ENCODE measurements at regions not wholly inside any gene's neighbourhood (a gene's known extent, or its start where the extent isn't known, plus 50 kb on each side); places are given as distances from the start of the nearest gene placed in this dataset.

- no peak overlapping the region for H3K27ac ChIP-seq (ENCODE audit: low read depth, low read length)
- no peak overlapping the region for H4K5ac ChIP-seq (ENCODE audit: low read length)
- no peaks in the 10 kb centered on the region for H3K36me3 ChIP-seq (ENCODE audit: control insufficient read depth, insufficient read depth, low read length)
- DNase-seq: no peak
- no peak overlapping the region for H2AK5ac ChIP-seq (ENCODE audit: low read length)
- H3K27me3 ChIP-seq (ENCODE audit: insufficient read depth, low read length, poor library complexity): no peaks in the 10 kb centered on the region
- H2BK5ac ChIP-seq (ENCODE audit: low read length): no peak overlapping the region
- no peak overlapping the region for H2BK15ac ChIP-seq (replicated peaks; ENCODE audit: low read depth)
- H3K56ac ChIP-seq (ENCODE audit: low read length): no peak overlapping the region
- H3K18ac ChIP-seq (ENCODE audit: low read length): no peak overlapping the region
- H3K79me2 ChIP-seq (ENCODE audit: control insufficient read depth, insufficient read depth, low read length): no peaks in the 10 kb centered on the region
- no peak overlapping the region for H3K4me3 ChIP-seq (ENCODE audit: low read length)
- no peak overlapping the region for H3K4ac ChIP-seq (ENCODE audit: low read depth, low read length)
- H3K4me2 ChIP-seq (ENCODE audit: low read length): no peak overlapping the region
- no peaks in the 10 kb centered on the region for H3K79me1 ChIP-seq (ENCODE audit: low read length)
- H2BK120ac ChIP-seq (ENCODE audit: low read depth, low read length): no peak overlapping the region
- no peak overlapping the region for H4K8ac ChIP-seq (ENCODE audit: low read depth, low read length)
- WGBS (ENCODE audit: extremely low coverage, insufficient coverage, low lambda C conversion rate): 100% methylated on average over 2 of the region's 7 CpGs
- H3K4me1 ChIP-seq (ENCODE audit: control insufficient read depth, low read depth, low read length): no peaks in the 10 kb centered on the region
- no peak overlapping the region for H3K9ac ChIP-seq (ENCODE audit: low read length)
- H3K23ac ChIP-seq (ENCODE audit: low read length): no peak overlapping the region
Observed at GRCh38 chr10:26621243-26621888, 76.1 kb upstream of the PDSS1 start.

DNA sequence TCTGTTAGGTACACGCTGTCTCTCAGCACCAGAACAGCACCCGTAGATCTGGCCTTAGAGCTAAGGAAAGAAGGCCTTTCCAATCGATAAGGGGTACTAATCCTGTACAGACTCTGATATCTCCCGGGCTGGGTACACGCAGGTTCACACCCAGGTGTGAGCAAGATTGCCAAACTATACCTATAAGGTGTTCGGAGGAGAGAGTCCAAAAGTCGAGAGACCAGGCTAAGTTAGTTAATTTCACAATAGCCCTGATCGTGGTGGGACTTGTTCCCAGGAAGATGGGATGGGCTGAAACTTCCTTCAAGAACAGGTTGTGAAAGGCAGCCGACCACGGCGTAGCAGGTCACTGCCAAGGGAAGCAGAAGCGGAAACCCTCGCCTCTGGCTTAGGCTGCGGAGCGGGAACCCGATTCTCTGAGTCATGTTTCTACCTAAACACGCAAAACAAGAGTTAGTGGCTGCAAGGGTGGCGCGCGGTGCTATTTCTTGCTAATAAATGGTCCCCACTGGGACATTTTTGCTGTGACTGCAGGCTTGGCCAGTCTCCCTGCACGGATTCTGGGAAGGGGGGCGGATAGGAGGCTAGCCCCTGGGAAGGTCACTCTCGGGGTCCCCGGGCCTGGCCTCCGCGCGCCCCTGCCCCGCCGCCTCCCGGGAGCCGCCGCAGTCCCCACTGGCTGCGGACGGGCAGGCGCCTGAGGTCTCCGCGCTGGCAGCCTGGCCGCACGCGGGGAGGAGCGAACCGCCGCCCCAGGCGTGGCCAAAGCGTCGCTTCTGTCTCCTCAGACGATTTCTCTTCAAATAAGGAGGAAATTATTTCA is 75.4 kb upstream of the PDSS1 start:
- Histone ChIP-seq H3K79me1 (ENCODE audit: low read length) (no peaks in the 10 kb centered on the region), H3K27ac (ENCODE audit: low read depth, low read length) (no peak overlapping the region), H3K4ac (ENCODE audit: low read depth, low read length) (no peak overlapping the region), H3K4me1 (ENCODE audit: control insufficient read depth, low read depth, low read length) (no peaks in the 10 kb centered on the region), H3K23ac (ENCODE audit: low read length) (no peak overlapping the region), H2BK15ac (replicated peaks; ENCODE audit: low read depth) (no peak overlapping the region), H2BK5ac (ENCODE audit: low read length) (no peak overlapping the region), H3K27me3 (ENCODE audit: insufficient read depth, low read length, poor library complexity) (no peaks in the 10 kb centered on the region), H3K9ac (ENCODE audit: low read length) (peak overlapping the region; percentile 65), H3K4me3 (ENCODE audit: low read length) (peak overlapping the region; percentile 26), H3K56ac (ENCODE audit: low read length) (peak overlapping the region; percentile 75), H4K8ac (ENCODE audit: low read depth, low read length) (no peak overlapping the region), H2BK120ac (ENCODE audit: low read depth, low read length) (no peak overlapping the region), H3K79me2 (ENCODE audit: control insufficient read depth, insufficient read depth, low read length) (no peaks in the 10 kb centered on the region), H3K4me2 (ENCODE audit: low read length) (peak overlapping the region; percentile 83), H4K5ac (ENCODE audit: low read length) (no peak overlapping the region), H2AK5ac (ENCODE audit: low read length) (no peak overlapping the region), H3K18ac (ENCODE audit: low read length) (no peak overlapping the region), H3K36me3 (ENCODE audit: control insufficient read depth, insufficient read depth, low read length) (no peaks in the 10 kb centered on the region)
- peak; percentile 51 for DNase-seq
- no CpG with 5 or more reads among the region's 47 CpGs for WGBS (ENCODE audit: extremely low coverage, insufficient coverage, low lambda C conversion rate)

- H3K56ac ChIP-seq (ENCODE audit: low read length): no peak overlapping the region
- no peak overlapping the region for H2BK120ac ChIP-seq (ENCODE audit: low read depth, low read length)
- no peaks in the 10 kb centered on the region for H3K36me3 ChIP-seq (ENCODE audit: control insufficient read depth, insufficient read depth, low read length)
- no CpG with 5 or more reads among the region's 7 CpGs for WGBS (ENCODE audit: extremely low coverage, insufficient coverage, low lambda C conversion rate)
- no peaks in the 10 kb centered on the region for H3K4me1 ChIP-seq (ENCODE audit: control insufficient read depth, low read depth, low read length)
- no peaks in the 10 kb centered on the region for H3K79me2 ChIP-seq (ENCODE audit: control insufficient read depth, insufficient read depth, low read length)
- no peak overlapping the region for H3K27ac ChIP-seq (ENCODE audit: low read depth, low read length)
- no peak overlapping the region for H2BK5ac ChIP-seq (ENCODE audit: low read length)
- DNase-seq: peak; percentile 4
- no peak overlapping the region for H2BK15ac ChIP-seq (replicated peaks; ENCODE audit: low read depth)
- no peak overlapping the region for H4K8ac ChIP-seq (ENCODE audit: low read depth, low read length)
- H3K4ac ChIP-seq (ENCODE audit: low read depth, low read length): no peak overlapping the region
- no peak overlapping the region for H3K4me2 ChIP-seq (ENCODE audit: low read length)
- H3K9ac ChIP-seq (ENCODE audit: low read length): no peak overlapping the region
- no peak overlapping the region for H3K23ac ChIP-seq (ENCODE audit: low read length)
- H3K18ac ChIP-seq (ENCODE audit: low read length): no peak overlapping the region
- H3K27me3 ChIP-seq (ENCODE audit: insufficient read depth, low read length, poor library complexity): no peaks in the 10 kb centered on the region
- H4K5ac ChIP-seq (ENCODE audit: low read length): no peak overlapping the region
- H3K4me3 ChIP-seq (ENCODE audit: low read length): no peak overlapping the region
- no peaks in the 10 kb centered on the region for H3K79me1 ChIP-seq (ENCODE audit: low read length)
- H2AK5ac ChIP-seq (ENCODE audit: low read length): no peak overlapping the region
Observed at GRCh38 chr10:26622891-26623290, 74.6 kb upstream of the PDSS1 start.

- H3K9ac ChIP-seq (ENCODE audit: low read length): no peak overlapping the region
- no peak overlapping the region for H3K18ac ChIP-seq (ENCODE audit: low read length)
- H3K4me3 ChIP-seq (ENCODE audit: low read length): no peak overlapping the region
- no peaks in the 10 kb centered on the region for H3K4me1 ChIP-seq (ENCODE audit: control insufficient read depth, low read depth, low read length)
- WGBS (ENCODE audit: extremely low coverage, insufficient coverage, low lambda C conversion rate): no CpG with 5 or more reads among the region's 3 CpGs
- H3K4ac ChIP-seq (ENCODE audit: low read depth, low read length): no peak overlapping the region
- no peak overlapping the region for H2BK15ac ChIP-seq (replicated peaks; ENCODE audit: low read depth)
- no peak overlapping the region for H4K8ac ChIP-seq (ENCODE audit: low read depth, low read length)
- no peak overlapping the region for H4K5ac ChIP-seq (ENCODE audit: low read length)
- no peak overlapping the region for H2AK5ac ChIP-seq (ENCODE audit: low read length)
- H2BK5ac ChIP-seq (ENCODE audit: low read length): no peak overlapping the region
- H3K79me2 ChIP-seq (ENCODE audit: control insufficient read depth, insufficient read depth, low read length): no peaks in the 10 kb centered on the region
- no peak overlapping the region for H3K56ac ChIP-seq (ENCODE audit: low read length)
- no peaks in the 10 kb centered on the region for H3K27me3 ChIP-seq (ENCODE audit: insufficient read depth, low read length, poor library complexity)
- H2BK120ac ChIP-seq (ENCODE audit: low read depth, low read length): no peak overlapping the region
- DNase-seq: no peak
- H3K27ac ChIP-seq (ENCODE audit: low read depth, low read length): no peak overlapping the region
- no peaks in the 10 kb centered on the region for H3K36me3 ChIP-seq (ENCODE audit: control insufficient read depth, insufficient read depth, low read length)
- no peaks in the 10 kb centered on the region for H3K79me1 ChIP-seq (ENCODE audit: low read length)
- H3K23ac ChIP-seq (ENCODE audit: low read length): no peak overlapping the region
- no peak overlapping the region for H3K4me2 ChIP-seq (ENCODE audit: low read length)
Observed at GRCh38 chr10:26624006-26624405, 73.5 kb upstream of the PDSS1 start.

- Histone ChIP-seq H2BK15ac (replicated peaks; ENCODE audit: low read depth) (no peak overlapping the region), H2AK5ac (ENCODE audit: low read length) (no peak overlapping the region), H3K9ac (ENCODE audit: low read length) (no peak overlapping the region), H2BK120ac (ENCODE audit: low read depth, low read length) (no peak overlapping the region), H4K5ac (ENCODE audit: low read length) (no peak overlapping the region), H3K27me3 (ENCODE audit: insufficient read depth, low read length, poor library complexity) (no peaks in the 10 kb centered on the region), H3K79me2 (ENCODE audit: control insufficient read depth, insufficient read depth, low read length) (no peaks in the 10 kb centered on the region), H2BK5ac (ENCODE audit: low read length) (no peak overlapping the region), H3K4me3 (ENCODE audit: low read length) (no peak overlapping the region), H3K23ac (ENCODE audit: low read length) (no peak overlapping the region), H3K18ac (ENCODE audit: low read length) (no peak overlapping the region), H3K56ac (ENCODE audit: low read length) (no peak overlapping the region), H3K4me1 (ENCODE audit: control insufficient read depth, low read depth, low read length) (no peaks in the 10 kb centered on the region), H3K4me2 (ENCODE audit: low read length) (no peak overlapping the region), H3K27ac (ENCODE audit: low read depth, low read length) (no peak overlapping the region), H3K79me1 (ENCODE audit: low read length) (no peaks in the 10 kb centered on the region), H3K36me3 (ENCODE audit: control insufficient read depth, insufficient read depth, low read length) (no peaks in the 10 kb centered on the region), H4K8ac (ENCODE audit: low read depth, low read length) (no peak overlapping the region), H3K4ac (ENCODE audit: low read depth, low read length) (no peak overlapping the region)
- WGBS (ENCODE audit: extremely low coverage, insufficient coverage, low lambda C conversion rate): no CpG with 5 or more reads among the region's 3 CpGs
- no peak for DNase-seq
Observed at GRCh38 chr10:26626066-26626465, 71.4 kb upstream of the PDSS1 start.
